CD14-positive monocyte (primary cell): ENCODE measurements at regions not wholly inside any gene's neighbourhood (a gene's known extent, or its start where the extent isn't known, plus 50 kb on each side); places are given as distances from the start of the nearest gene placed in this dataset.

ENCODE experiments used
- DNase-seq, 3 donors: peaks; one replicate each; pipeline ENCODE4 v3.0.0-alpha.2; 2011 to 2022
- H2AFZ ChIP-seq: 2 replicates; pipeline ENCODE4 v1.6.0; 2012; ENCODE audit warnings: mild to moderate bottlenecking, low read depth, low read length, inconsistent platforms; ENCODE audit not compliant: insufficient read depth, poor library complexity, severe bottlenecking
- H3K27ac ChIP-seq, 2 donors: 1 replicate in 1 of 2; 2 replicates in 1 of 2; pipeline ENCODE4 v1.5.1; 2012 to 2013; ENCODE audit warnings: low read length in 2 of 2, control low read depth in 1 of 2, inconsistent platforms in 1 of 2, low read depth in 1 of 2, mild to moderate bottlenecking in 1 of 2
- H3K27me3 ChIP-seq, 2 donors: one replicate each; pipeline versions ENCODE4 v1.6.0 to v1.6.1; 2011 to 2013; ENCODE audit warnings: low read length in 2 of 2; ENCODE audit not compliant: control insufficient read depth in 2 of 2, insufficient read depth in 2 of 2
- H3K36me3 ChIP-seq, 2 donors: replicated peaks in 1 of 2; 1 replicate in 1 of 2; 2 replicates in 1 of 2; pipeline versions ENCODE4 v1.5.1 to v1.6.1; 2012 to 2013; ENCODE audit warnings: low read length in 2 of 2, control low read depth in 1 of 2, inconsistent platforms in 1 of 2, mild to moderate bottlenecking in 1 of 2; ENCODE audit not compliant: insufficient read depth in 2 of 2, control insufficient read depth in 1 of 2
- H3K4me1 ChIP-seq, 2 donors: 1 replicate in 1 of 2; 2 replicates in 1 of 2; pipeline versions ENCODE4 v1.5.1 to v1.6.1; 2012 to 2013; ENCODE audit warnings: low read length in 2 of 2, control low read depth in 1 of 2, inconsistent platforms in 1 of 2, mild to moderate bottlenecking in 1 of 2, moderate library complexity in 1 of 2; ENCODE audit not compliant: insufficient read depth in 2 of 2, control insufficient read depth in 1 of 2
- H3K4me2 ChIP-seq: replicated peaks from 2 replicates; pipeline ENCODE3; 2012; ENCODE audit warnings: low read length, moderate library complexity, mild to moderate bottlenecking; ENCODE audit not compliant: poor library complexity, severe bottlenecking; ENCODE audit errors: extremely low read depth
- H3K4me3 ChIP-seq, 3 experiments: fragments of 200-600 bp in 1 of 3; sonication (generic) in 1 of 3; replicated peaks in 1 of 3; 1 replicate in 2 of 3; 2 replicates in 1 of 3; pipeline ENCODE4 v1.5.1; 2011 to 2013; ENCODE audit warnings: low read length in 3 of 3, mild to moderate bottlenecking in 3 of 3, control low read depth in 2 of 3, low read depth in 2 of 3, inconsistent platforms in 1 of 3, moderate library complexity in 1 of 3
- H3K79me2 ChIP-seq: 2 replicates; pipeline ENCODE4 v1.6.0; 2012; ENCODE audit warnings: mild to moderate bottlenecking, control low read depth, inconsistent platforms, low read length, moderate library complexity; ENCODE audit not compliant: insufficient read depth
- H3K9ac ChIP-seq: 2 replicates; pipeline ENCODE4 v1.6.0; 2017; ENCODE audit warnings: low read length, mild to moderate bottlenecking; ENCODE audit not compliant: insufficient read depth, poor library complexity, severe bottlenecking
- H3K9me3 ChIP-seq, 2 donors: replicated peaks in 1 of 2; 1 replicate in 1 of 2; 2 replicates in 1 of 2; pipeline versions ENCODE4 v1.5.1 to v1.6.1; 2012 to 2013; ENCODE audit warnings: low read length in 2 of 2, control low read depth in 1 of 2; ENCODE audit not compliant: control insufficient read depth in 1 of 2, insufficient read depth in 1 of 2
- H4K20me1 ChIP-seq: 2 replicates; pipeline ENCODE4 v1.6.0; 2012; ENCODE audit warnings: mild to moderate bottlenecking, low read length, control low read depth, moderate library complexity; ENCODE audit not compliant: insufficient read depth
- H3K27ac Mint-ChIP-seq, 7 donors: one replicate each; pipeline ENCODE4 v1.8.0; 2020; ENCODE audit warnings: mild to moderate bottlenecking in 7 of 7, mixed read lengths in 7 of 7, moderate library complexity in 6 of 7, inconsistent platforms in 2 of 7
- H3K27me3 Mint-ChIP-seq, 3 donors: one replicate each; pipeline ENCODE4 v1.8.0; 2021 to 2022; ENCODE audit warnings: low read depth in 3 of 3, mild to moderate bottlenecking in 3 of 3, mixed read lengths in 3 of 3, moderate library complexity in 3 of 3, inconsistent platforms in 1 of 3
- H3K36me3 Mint-ChIP-seq, 2 donors: one replicate each; pipeline ENCODE4 v1.8.0; 2020; ENCODE audit warnings: mixed read lengths in 2 of 2, inconsistent platforms in 1 of 2, mild to moderate bottlenecking in 1 of 2
- H3K4me1 Mint-ChIP-seq: one replicate; pipeline ENCODE4 v1.8.0; 2020; ENCODE audit warnings: mild to moderate bottlenecking, mixed read lengths
- H3K4me3 Mint-ChIP-seq, 2 donors: one replicate each; pipeline ENCODE4 v1.8.0; 2020; ENCODE audit warnings: mild to moderate bottlenecking in 2 of 2, mixed read lengths in 2 of 2, moderate library complexity in 1 of 2
- H3K9me3 Mint-ChIP-seq, 7 donors: one replicate each; pipeline ENCODE4 v1.8.0; 2020 to 2022; ENCODE audit warnings: mixed read lengths in 7 of 7, mild to moderate bottlenecking in 6 of 7, moderate library complexity in 6 of 7, inconsistent platforms in 2 of 7
- WGBS: methylation state at CpG from one replicate; pipeline ENCODE4 v1.1.5; 2013; ENCODE audit warnings: missing lambda C conversion rate; ENCODE audit not compliant: insufficient coverage; 5-methylcytosine and 5-hydroxymethylcytosine counted together
- intact Hi-C, 2 donors: fragments of 100-400 bp; cut with micrococcal nuclease; formaldehyde crosslinking; loops; one replicate each; pipeline versions ENCODE4 v1.15.0 to v1.15.1; 2023
- TF ChIP-seq, protein P1 (sequence below): fragments of 200-600 bp; IDR thresholded peaks from one replicate; pipeline ENCODE4 v1.8.0; 2022; ENCODE audit warnings: antibody characterized with exemption, mild to moderate bottlenecking

DNA sequence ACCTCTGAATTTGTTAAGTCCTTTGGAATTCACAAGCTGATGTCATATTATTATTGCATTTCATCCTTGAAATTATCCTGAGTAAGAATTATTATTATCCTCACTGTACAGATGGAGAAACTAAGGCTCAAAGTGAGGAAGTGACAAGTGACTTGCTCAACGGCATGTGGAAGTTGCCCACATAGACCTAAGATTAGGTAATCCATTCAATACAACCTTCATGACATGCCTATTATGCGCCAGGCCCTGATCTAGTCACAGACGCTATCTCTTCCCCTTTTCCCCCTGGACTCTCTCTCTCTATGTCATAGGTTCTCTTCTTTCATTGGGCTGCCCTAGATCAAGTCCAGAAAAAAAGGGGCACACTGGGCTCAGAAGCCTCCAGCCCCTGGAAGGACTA is 84.9 kb upstream of the KCNK2 start:
- Mint-ChIP-seq H3K27ac (no peak overlapping the region), H3K27me3 (no peaks in the 10 kb centered on the region), H3K4me3 (no peak overlapping the region), H3K36me3 (no peaks in the 10 kb centered on the region), H3K4me1 (no peaks in the 10 kb centered on the region), H3K9me3 (peaks cover 0 to 12% (median 2%) of the 10 kb centered on the region in 7 donors)
- no peaks in the 10 kb centered on the region for H3K4me1 ChIP-seq
- H3K9ac ChIP-seq = no peak overlapping the region
- no peak overlapping the region for H3K27ac ChIP-seq
- TF ChIP-seq, protein P1, sequence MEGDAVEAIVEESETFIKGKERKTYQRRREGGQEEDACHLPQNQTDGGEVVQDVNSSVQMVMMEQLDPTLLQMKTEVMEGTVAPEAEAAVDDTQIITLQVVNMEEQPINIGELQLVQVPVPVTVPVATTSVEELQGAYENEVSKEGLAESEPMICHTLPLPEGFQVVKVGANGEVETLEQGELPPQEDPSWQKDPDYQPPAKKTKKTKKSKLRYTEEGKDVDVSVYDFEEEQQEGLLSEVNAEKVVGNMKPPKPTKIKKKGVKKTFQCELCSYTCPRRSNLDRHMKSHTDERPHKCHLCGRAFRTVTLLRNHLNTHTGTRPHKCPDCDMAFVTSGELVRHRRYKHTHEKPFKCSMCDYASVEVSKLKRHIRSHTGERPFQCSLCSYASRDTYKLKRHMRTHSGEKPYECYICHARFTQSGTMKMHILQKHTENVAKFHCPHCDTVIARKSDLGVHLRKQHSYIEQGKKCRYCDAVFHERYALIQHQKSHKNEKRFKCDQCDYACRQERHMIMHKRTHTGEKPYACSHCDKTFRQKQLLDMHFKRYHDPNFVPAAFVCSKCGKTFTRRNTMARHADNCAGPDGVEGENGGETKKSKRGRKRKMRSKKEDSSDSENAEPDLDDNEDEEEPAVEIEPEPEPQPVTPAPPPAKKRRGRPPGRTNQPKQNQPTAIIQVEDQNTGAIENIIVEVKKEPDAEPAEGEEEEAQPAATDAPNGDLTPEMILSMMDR = no peak
- H3K36me3 ChIP-seq = no peaks in the 10 kb centered on the region
- H3K9me3 ChIP-seq = no peaks in the 10 kb centered on the region
- H4K20me1 ChIP-seq = no peaks in the 10 kb centered on the region
- H3K27me3 ChIP-seq = no peaks in the 10 kb centered on the region
- WGBS = 83% methylated on average over 3 of the region's 3 CpGs
- no peak overlapping the region for H3K4me3 ChIP-seq
- no peak overlapping the region for H2AFZ ChIP-seq
- intact Hi-C loops = no loop called here
- H3K4me2 ChIP-seq = no peak overlapping the region
- H3K79me2 ChIP-seq = no peaks in the 10 kb centered on the region
- DNase-seq = no peak

DNA sequence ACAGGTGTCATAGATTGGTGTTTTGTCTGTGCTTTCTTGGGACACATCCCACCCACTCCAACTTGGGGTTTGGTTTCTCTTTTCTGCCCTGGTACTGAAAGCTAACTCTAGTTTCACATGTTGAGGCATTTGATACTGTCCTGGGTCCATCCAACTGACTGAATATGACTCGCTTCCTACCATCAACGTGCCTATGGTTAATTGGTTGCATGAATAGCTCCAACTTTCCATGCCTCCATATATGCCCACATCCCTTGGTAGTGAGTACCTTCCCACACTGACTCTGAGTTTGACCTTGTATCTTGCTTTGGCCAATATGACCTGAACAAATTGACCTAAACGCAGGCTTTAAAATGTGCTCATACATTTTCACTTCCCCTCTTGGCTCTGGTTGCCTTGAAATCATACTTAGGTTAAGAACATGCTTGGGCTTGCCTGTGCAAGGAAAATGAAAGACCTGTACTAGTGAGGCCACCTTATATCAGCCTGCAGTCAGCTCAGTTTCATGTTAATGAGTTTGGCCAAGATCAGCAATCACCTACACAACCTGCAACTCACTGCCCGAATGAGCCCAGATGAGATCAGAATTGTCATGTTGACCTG is 81.0 kb upstream of the KCNK2 start:
- TF ChIP-seq, protein P1 = no peak
- Mint-ChIP-seq H3K27me3 (no peaks in the 10 kb centered on the region), H3K9me3 (peaks cover 0 to 12% (median 2%) of the 10 kb centered on the region in 7 donors), H3K4me1 (no peaks in the 10 kb centered on the region), H3K27ac (no peak overlapping the region), H3K4me3 (no peak overlapping the region), H3K36me3 (no peaks in the 10 kb centered on the region)
- H3K4me2 ChIP-seq = no peak overlapping the region
- H3K27ac ChIP-seq = no peak overlapping the region
- no peaks in the 10 kb centered on the region for H3K9me3 ChIP-seq
- no peak overlapping the region for H3K4me3 ChIP-seq
- no peak for DNase-seq
- no peaks in the 10 kb centered on the region for H3K36me3 ChIP-seq
- H4K20me1 ChIP-seq = no peaks in the 10 kb centered on the region
- intact Hi-C loops = no loop called here
- no peaks in the 10 kb centered on the region for H3K27me3 ChIP-seq
- no peaks in the 10 kb centered on the region for H3K4me1 ChIP-seq
- no peak overlapping the region for H2AFZ ChIP-seq
- no peaks in the 10 kb centered on the region for H3K79me2 ChIP-seq
- 90% methylated on average over 2 of the region's 4 CpGs for WGBS
- H3K9ac ChIP-seq = no peak overlapping the region
